Mammary epithelial cell (primary cell): ENCODE measurements at regions not wholly inside any gene's neighbourhood (a gene's known extent, or its start where the extent isn't known, plus 50 kb on each side); places are given as distances from the start of the nearest gene placed in this dataset.

Experiments used
- CTCF ChIP-seq, 2 donors: IDR thresholded peaks in 1 of 2; conservative IDR thresholded peaks in 1 of 2; 2 replicates each; pipeline ENCODE4 v1.5.1; 2011 to 2012; ENCODE audit warnings: inconsistent platforms in 2 of 2, low read length in 2 of 2, mild to moderate bottlenecking in 2 of 2, control low read depth in 1 of 2, low read depth in 1 of 2; ENCODE audit not compliant: insufficient read depth in 1 of 2; ENCODE audit errors: extremely low read depth in 1 of 2
- EZH2 ChIP-seq: IDR thresholded peaks from 2 replicates; pipeline ENCODE4 v1.6.1; 2012; ENCODE audit warnings: low read length, inconsistent platforms, borderline replicate concordance

- TF ChIP-seq CTCF (conservative IDR thresholded peaks at IDR 0.05 in 1 of 2, IDR thresholded peaks at IDR 0.05 in 1 of 2; ENCODE audit: extremely low read depth in 1 of 2, insufficient read depth in 1 of 2, low read depth in 1 of 2, low read length in 2 of 2) (no peak), EZH2 (no peak)
Observed at GRCh38 chr12:65618588-65618987, 205.7 kb upstream of the HMGA2 start.
